Loucy (cell line): ENCODE measurements at regions not wholly inside any gene's neighbourhood (a gene's known extent, or its start where the extent isn't known, plus 50 kb on each side); places are given as distances from the start of the nearest gene placed in this dataset.
A peak's percentile ranks its signal among the peaks of the same experiment; 100 is the strongest.
"Not testable (repeated sequence)": the region's sequence is repeated elsewhere in the genome, so short reads cannot be mapped to it uniquely, and the experiment has no call there.

Experiments used
- H2AFZ ChIP-seq: fragments of 200-600 bp; sonication (generic); 2 replicates; pipeline ENCODE4 v1.6.0; 2016; ENCODE audit warnings: antibody characterized with exemption, mild to moderate bottlenecking, low read length, moderate library complexity
- H3F3A ChIP-seq: fragments of 200-600 bp; 2 replicates; pipeline ENCODE4 v1.6.0; 2016; ENCODE audit warnings: antibody characterized with exemption, low read depth, mild to moderate bottlenecking
- H3K27me3 ChIP-seq: fragments of 200-600 bp; sonication (generic); 2 replicates; pipeline ENCODE4 v1.6.1; 2014; ENCODE audit warnings: low read length, mild to moderate bottlenecking; ENCODE audit not compliant: insufficient read depth, poor library complexity, severe bottlenecking
- H3K36me3 ChIP-seq: fragments of 200-600 bp; sonication (generic); 2 replicates; pipeline ENCODE4 v1.6.1; 2016; ENCODE audit warnings: low read length; ENCODE audit not compliant: insufficient read depth
- H3K4me1 ChIP-seq: fragments of 200-600 bp; sonication (generic); 2 replicates; pipeline ENCODE4 v1.5.1; 2014; ENCODE audit warnings: low read length, mild to moderate bottlenecking; ENCODE audit not compliant: insufficient read depth, poor library complexity, severe bottlenecking
- H3K4me2 ChIP-seq: fragments of 200-600 bp; sonication (generic); 2 replicates; pipeline ENCODE4 v1.6.0; 2014; ENCODE audit warnings: antibody characterized with exemption, low read length, low read depth, mild to moderate bottlenecking; ENCODE audit not compliant: poor library complexity, severe bottlenecking
- H3K4me3 ChIP-seq: fragments of 200-600 bp; sonication (generic); 2 replicates; pipeline ENCODE4 v1.5.1; 2014; ENCODE audit warnings: low read length, mild to moderate bottlenecking, mixed read lengths; ENCODE audit not compliant: poor library complexity, severe bottlenecking
- H3K79me2 ChIP-seq: fragments of 200-600 bp; sonication (generic); 2 replicates; pipeline ENCODE4 v1.6.1; 2014; ENCODE audit warnings: low read length; ENCODE audit not compliant: insufficient read depth
- H3K9ac ChIP-seq: fragments of 200-600 bp; sonication (generic); 2 replicates; pipeline ENCODE4 v1.6.0; 2014; ENCODE audit warnings: mild to moderate bottlenecking, low read depth, low read length, moderate library complexity; ENCODE audit not compliant: poor library complexity, severe bottlenecking
- H3K9me2 ChIP-seq: fragments of 200-600 bp; sonication (generic); replicated peaks from 2 replicates; pipeline ENCODE4 v1.6.1; 2016; ENCODE audit warnings: low read depth, low read length, mixed read lengths
- H3K9me3 ChIP-seq: fragments of 200-600 bp; sonication (generic); 2 replicates; pipeline ENCODE4 v1.6.1; 2014; ENCODE audit warnings: mild to moderate bottlenecking, antibody characterized with exemption, low read length, low read depth; ENCODE audit not compliant: insufficient read depth
- H4K20me1 ChIP-seq: fragments of 200-600 bp; sonication (generic); 2 replicates; pipeline ENCODE4 v1.6.0; 2014; ENCODE audit warnings: antibody characterized with exemption, low read length, mild to moderate bottlenecking; ENCODE audit not compliant: insufficient read depth, poor library complexity, severe bottlenecking
- EZH2phosphoT487 ChIP-seq: fragments of 200-600 bp; IDR thresholded peaks from 2 replicates; pipeline ENCODE4 v1.6.1; 2018; ENCODE audit warnings: antibody characterized with exemption, mild to moderate bottlenecking, moderate library complexity, borderline replicate concordance
- TF ChIP-seq, protein P1 (sequence below): fragments of 200-600 bp; sonication (generic); conservative IDR thresholded peaks from 2 replicates; pipeline ENCODE4 v1.5.1; 2014; ENCODE audit warnings: mild to moderate bottlenecking, antibody characterized with exemption, low read length

DNA sequence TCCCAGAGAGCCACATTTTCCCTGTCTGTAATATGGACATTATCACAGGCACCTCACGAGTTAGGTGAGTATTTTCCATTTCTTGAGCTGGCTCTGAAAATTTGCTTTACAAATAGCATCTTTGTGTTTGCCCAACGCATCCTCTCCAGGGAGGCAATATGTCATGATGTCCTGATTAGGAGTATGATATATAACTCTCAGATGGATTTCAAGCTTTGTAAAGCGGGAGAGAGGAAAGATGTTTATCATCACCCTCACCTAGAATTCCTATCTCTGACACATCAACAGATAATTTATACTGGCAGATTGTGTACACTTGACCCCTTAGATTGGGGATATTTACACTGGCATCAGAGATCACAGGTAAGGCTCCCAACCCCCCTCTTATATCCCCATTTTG lies 730.7 kb upstream of the RGS18 start:
- H3K9me3 ChIP-seq, result no peaks in the 10 kb centered on the region
- no peaks in the 10 kb centered on the region for H3K27me3 ChIP-seq
- H2AFZ ChIP-seq, result 0 out of 2 replicates have a peak overlapping the region, but pooled peaks have one; percentile 6
- no peak overlapping the region for H3K9ac ChIP-seq
- H3K4me1 ChIP-seq, result no peaks in the 10 kb centered on the region
- H3K79me2 ChIP-seq, result no peaks in the 10 kb centered on the region
- H3F3A ChIP-seq, result no peaks in the 10 kb centered on the region
- no peak overlapping the region for H3K4me3 ChIP-seq
- TF ChIP-seq, protein P1, sequence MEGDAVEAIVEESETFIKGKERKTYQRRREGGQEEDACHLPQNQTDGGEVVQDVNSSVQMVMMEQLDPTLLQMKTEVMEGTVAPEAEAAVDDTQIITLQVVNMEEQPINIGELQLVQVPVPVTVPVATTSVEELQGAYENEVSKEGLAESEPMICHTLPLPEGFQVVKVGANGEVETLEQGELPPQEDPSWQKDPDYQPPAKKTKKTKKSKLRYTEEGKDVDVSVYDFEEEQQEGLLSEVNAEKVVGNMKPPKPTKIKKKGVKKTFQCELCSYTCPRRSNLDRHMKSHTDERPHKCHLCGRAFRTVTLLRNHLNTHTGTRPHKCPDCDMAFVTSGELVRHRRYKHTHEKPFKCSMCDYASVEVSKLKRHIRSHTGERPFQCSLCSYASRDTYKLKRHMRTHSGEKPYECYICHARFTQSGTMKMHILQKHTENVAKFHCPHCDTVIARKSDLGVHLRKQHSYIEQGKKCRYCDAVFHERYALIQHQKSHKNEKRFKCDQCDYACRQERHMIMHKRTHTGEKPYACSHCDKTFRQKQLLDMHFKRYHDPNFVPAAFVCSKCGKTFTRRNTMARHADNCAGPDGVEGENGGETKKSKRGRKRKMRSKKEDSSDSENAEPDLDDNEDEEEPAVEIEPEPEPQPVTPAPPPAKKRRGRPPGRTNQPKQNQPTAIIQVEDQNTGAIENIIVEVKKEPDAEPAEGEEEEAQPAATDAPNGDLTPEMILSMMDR, result no peak
- TF ChIP-seq EZH2phosphoT487, result no peak
- H3K4me2 ChIP-seq, result no peak overlapping the region
- H3K36me3 ChIP-seq, result no peaks in the 10 kb centered on the region
- no peaks in the 10 kb centered on the region for H4K20me1 ChIP-seq
- no peaks in the 10 kb centered on the region for H3K9me2 ChIP-seq

DNA sequence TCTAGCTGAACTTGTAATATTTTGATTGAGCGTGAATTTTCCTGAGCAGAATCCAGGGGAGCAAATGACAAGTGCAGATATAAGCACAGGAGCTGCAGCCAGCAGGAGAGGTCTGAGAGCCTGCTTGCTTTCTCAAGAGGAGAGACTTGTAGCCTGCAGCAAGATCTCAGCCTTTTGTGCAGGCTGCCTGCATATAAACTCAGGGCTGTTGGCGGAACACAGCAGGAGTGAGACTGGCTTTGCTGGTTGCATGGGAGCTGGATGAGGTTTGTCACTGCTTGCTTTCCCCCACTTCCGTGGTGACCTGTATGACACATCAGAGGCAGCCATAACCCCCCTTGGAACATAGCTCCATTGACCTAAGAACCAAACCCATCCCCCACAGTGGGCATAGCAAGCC lies 725.4 kb upstream of the RGS18 start:
- H3K79me2 ChIP-seq, result no peaks in the 10 kb centered on the region
- no peak overlapping the region for H3K9ac ChIP-seq
- H3K27me3 ChIP-seq, result no peaks in the 10 kb centered on the region
- H3K9me3 ChIP-seq, result peaks cover 6% of the 10 kb centered on the region; the same call in 1 of the 2 replicates
- no peaks in the 10 kb centered on the region for H3K36me3 ChIP-seq
- H2AFZ ChIP-seq, result no peak overlapping the region
- H3K4me3 ChIP-seq, result no peak overlapping the region
- no peaks in the 10 kb centered on the region for H3F3A ChIP-seq
- no peaks in the 10 kb centered on the region for H4K20me1 ChIP-seq
- no peak overlapping the region for H3K4me2 ChIP-seq
- no peak for TF ChIP-seq EZH2phosphoT487
- TF ChIP-seq, protein P1, result no peak
- no peaks in the 10 kb centered on the region for H3K4me1 ChIP-seq
- H3K9me2 ChIP-seq, result no peaks in the 10 kb centered on the region

DNA sequence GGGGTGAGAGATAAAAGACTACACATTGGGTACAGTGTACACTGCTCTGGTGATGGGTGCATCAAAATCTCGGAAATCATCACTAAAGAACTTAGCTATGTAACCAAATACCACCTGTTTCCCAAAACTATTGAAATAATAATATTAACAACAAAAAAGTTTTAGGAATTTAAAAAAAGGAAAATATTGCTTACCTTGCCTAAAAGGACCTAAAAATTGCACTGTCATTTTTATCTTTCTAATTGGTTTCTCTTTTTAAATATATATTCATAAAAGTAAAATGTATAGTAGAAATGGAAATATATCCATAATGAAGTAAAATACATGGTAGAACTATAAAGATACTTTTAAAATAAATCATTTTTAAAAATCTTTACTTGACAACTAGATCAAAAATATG lies 719.3 kb upstream of the RGS18 start:
- Histone ChIP-seq H2AFZ (no peak overlapping the region), H3K36me3 (no peaks in the 10 kb centered on the region), H3K4me2 (no peak overlapping the region), H3F3A (no peaks in the 10 kb centered on the region), H3K79me2 (no peaks in the 10 kb centered on the region), H3K9me2 (no peaks in the 10 kb centered on the region), H3K4me1 (no peaks in the 10 kb centered on the region), H4K20me1 (no peaks in the 10 kb centered on the region), H3K9ac (no peak overlapping the region), H3K9me3 (peaks cover 3% of the 10 kb centered on the region; the same call in 1 of the 2 replicates), H3K27me3 (no peaks in the 10 kb centered on the region), H3K4me3 (no peak overlapping the region)
- TF ChIP-seq, protein P1, result no peak
- no peak for TF ChIP-seq EZH2phosphoT487

- H3K9me3 ChIP-seq, H3K9me2 ChIP-seq, H3K36me3 ChIP-seq, H2AFZ ChIP-seq, H3K4me3 ChIP-seq, H4K20me1 ChIP-seq, H3K4me2 ChIP-seq, H3F3A ChIP-seq, H3K79me2 ChIP-seq, H3K27me3 ChIP-seq, H3K4me1 ChIP-seq, H3K9ac ChIP-seq: not testable (repeated sequence)
These were observed 710.0 kb upstream of the RGS18 start for GRCh38 chr1:191448279-191448678.
